Naive thymus-derived CD4-positive, alpha-beta T cell (primary cell): ENCODE measurements at regions not wholly inside any gene's neighbourhood (a gene's known extent, or its start where the extent isn't known, plus 50 kb on each side); places are given as distances from the start of the nearest gene placed in this dataset.

Experiments used
- ATAC-seq: fragments of 150-1000 bp; cut with Tn5 transposase; 2 replicates; pipeline ENCODE4 v1.10.0; 2021; ENCODE audit warnings: mild to moderate bottlenecking, moderate library complexity
- CTCF ChIA-PET: fragments of 350-600 bp; sonication (Branson Sonifier 250); formaldehyde crosslinking; loops from one replicate; lab custom pipeline; 2021; ENCODE audit warnings: antibody characterized with exemption; lab: Charles Lee
- POLR2A ChIA-PET: fragments of 350-600 bp; sonication (Branson Sonifier 250); formaldehyde crosslinking; loops from one replicate; lab custom pipeline; 2021; ENCODE audit warnings: antibody characterized with exemption, inconsistent platforms; lab: Charles Lee
- DNase-seq, 9 donors: peaks; one replicate each; pipeline versions ENCODE4 v3.0.0 to v3.0.0-alpha.2; 2020 to 2022; ENCODE audit warnings: mixed read lengths in 1 of 9
- H3K27ac ChIP-seq: one replicate; pipeline ENCODE4 v1.7.0; 2013; ENCODE audit warnings: mild to moderate bottlenecking, low read depth, low read length, moderate library complexity
- H3K27me3 ChIP-seq, 2 donors: one replicate each; pipeline ENCODE4 v1.7.0; 2013; ENCODE audit warnings: low read length in 2 of 2, mild to moderate bottlenecking in 2 of 2, moderate library complexity in 2 of 2; ENCODE audit not compliant: control insufficient read depth in 2 of 2, insufficient read depth in 2 of 2
- H3K36me3 ChIP-seq, 3 experiments: 1 replicate in 2 of 3; 2 replicates in 1 of 3; pipeline ENCODE4 v1.7.0; 2013; ENCODE audit warnings: low read length in 3 of 3, mild to moderate bottlenecking in 3 of 3, moderate library complexity in 1 of 3; ENCODE audit not compliant: insufficient read depth in 3 of 3, control insufficient read depth in 2 of 3
- H3K4me1 ChIP-seq, 2 donors: one replicate each; pipeline ENCODE4 v1.7.0; 2013; ENCODE audit warnings: low read length in 2 of 2, mild to moderate bottlenecking in 2 of 2, moderate library complexity in 1 of 2; ENCODE audit not compliant: control insufficient read depth in 2 of 2, insufficient read depth in 2 of 2
- H3K4me3 ChIP-seq: 2 replicates; pipeline ENCODE4 v1.7.0; 2013; ENCODE audit warnings: mild to moderate bottlenecking, low read length
- H3K9me3 ChIP-seq, 3 experiments: 1 replicate in 2 of 3; 2 replicates in 1 of 3; pipeline ENCODE4 v1.7.0; 2013; ENCODE audit warnings: low read length in 3 of 3; ENCODE audit not compliant: control insufficient read depth in 2 of 3
- H3K27ac Mint-ChIP-seq, 9 donors: one replicate each; pipeline ENCODE4 v1.8.0; 2020 to 2022; ENCODE audit warnings: mixed read lengths in 9 of 9, mild to moderate bottlenecking in 8 of 9, moderate library complexity in 5 of 9, inconsistent platforms in 2 of 9
- H3K27me3 Mint-ChIP-seq, 5 donors: one replicate each; pipeline ENCODE4 v1.8.0; 2021 to 2022; ENCODE audit warnings: mixed read lengths in 5 of 5, mild to moderate bottlenecking in 1 of 5
- H3K36me3 Mint-ChIP-seq, 5 donors: one replicate each; pipeline ENCODE4 v1.8.0; 2020 to 2022; ENCODE audit warnings: mixed read lengths in 5 of 5, mild to moderate bottlenecking in 3 of 5, inconsistent platforms in 1 of 5
- H3K4me1 Mint-ChIP-seq, 7 donors: one replicate each; pipeline ENCODE4 v1.8.0; 2020 to 2022; ENCODE audit warnings: mixed read lengths in 7 of 7, mild to moderate bottlenecking in 3 of 7, inconsistent platforms in 1 of 7
- H3K4me3 Mint-ChIP-seq, 10 donors: one replicate each; pipeline ENCODE4 v1.8.0; 2020 to 2022; ENCODE audit warnings: mild to moderate bottlenecking in 10 of 10, mixed read lengths in 10 of 10, moderate library complexity in 6 of 10, inconsistent platforms in 2 of 10
- H3K9me3 Mint-ChIP-seq, 11 donors: one replicate each; pipeline ENCODE4 v1.8.0; 2020 to 2022; ENCODE audit warnings: mixed read lengths in 11 of 11, mild to moderate bottlenecking in 4 of 11, inconsistent platforms in 1 of 11, moderate library complexity in 1 of 11
- intact Hi-C, 2 donors: fragments of 100-400 bp; cut with micrococcal nuclease; formaldehyde crosslinking; loops; one replicate each; pipeline ENCODE4 v1.15.1; 2023

GRCh38 chr2:8103085-8103708 is 578.7 kb upstream of the ID2 start:
- Mint-ChIP-seq H3K9me3 (peaks cover 0 to 3% (median 0%) of the 10 kb centered on the region in 11 donors), H3K27ac (no peak overlapping the region), H3K4me1 (peaks cover 0 to 9% (median 0%) of the 10 kb centered on the region in 7 donors), H3K36me3 (no peaks in the 10 kb centered on the region), H3K27me3 (peaks cover 0 to 5% (median 0%) of the 10 kb centered on the region in 5 donors), H3K4me3 (no peak overlapping the region)
- CTCF ChIA-PET, result no interaction called here
- H3K4me3 ChIP-seq, result no peak overlapping the region
- H3K9me3 ChIP-seq, result no peaks in the 10 kb centered on the region
- H3K27me3 ChIP-seq, result no peaks in the 10 kb centered on the region
- DNase-seq, result no peak
- no peak for ATAC-seq
- H3K4me1 ChIP-seq, result no peaks in the 10 kb centered on the region
- intact Hi-C loops, result no loop called here
- POLR2A ChIA-PET, result no interaction called here
- H3K27ac ChIP-seq, result no peak overlapping the region
- H3K36me3 ChIP-seq, result no peaks in the 10 kb centered on the region

GRCh38 chr2:8107150-8107549 is 574.7 kb upstream of the ID2 start:
- CTCF ChIA-PET, result interaction anchor here (0.7 kb wide), 1 partner anchor 527 kb away, joined by 3 read pairs; no protein-coding TSS in a partner anchor
- H3K36me3 ChIP-seq, result no peaks in the 10 kb centered on the region
- POLR2A ChIA-PET, result no interaction called here
- Mint-ChIP-seq H3K27me3 (peaks cover 0 to 5% (median 0%) of the 10 kb centered on the region in 5 donors), H3K36me3 (peaks cover 0 to 8% (median 0%) of the 10 kb centered on the region in 5 donors), H3K4me3 (no peak overlapping the region), H3K9me3 (peaks cover 0 to 3% (median 0%) of the 10 kb centered on the region in 11 donors), H3K4me1 (peaks cover 0 to 9% (median 0%) of the 10 kb centered on the region in 7 donors), H3K27ac (no peak overlapping the region)
- ATAC-seq (no peak), DNase-seq (no peak)
- no peak overlapping the region for H3K4me3 ChIP-seq
- H3K4me1 ChIP-seq, result no peaks in the 10 kb centered on the region
- intact Hi-C loops, result no loop called here
- no peaks in the 10 kb centered on the region for H3K9me3 ChIP-seq
- no peak overlapping the region for H3K27ac ChIP-seq
- no peaks in the 10 kb centered on the region for H3K27me3 ChIP-seq

GRCh38 chr2:8107621-8108378 is 574.1 kb upstream of the ID2 start:
- H3K27ac ChIP-seq, result no peak overlapping the region
- H3K4me3 ChIP-seq, result no peak overlapping the region
- H3K9me3 ChIP-seq, result no peaks in the 10 kb centered on the region
- no peaks in the 10 kb centered on the region for H3K27me3 ChIP-seq
- ATAC-seq (no peak), DNase-seq (no peak)
- no peak overlapping the region for H3K4me3 Mint-ChIP-seq
- H3K27me3 Mint-ChIP-seq, result peaks cover 0 to 5% (median 0%) of the 10 kb centered on the region in 5 donors
- no peak overlapping the region for H3K27ac Mint-ChIP-seq
- intact Hi-C loops, result no loop called here
- ChIA-PET CTCF (interaction anchor here (0.7 kb wide), 1 partner anchor 526 kb away, joined by 3 read pairs; no protein-coding TSS in a partner anchor), POLR2A (no interaction called here)
- H3K9me3 Mint-ChIP-seq, result peaks cover 0 to 3% (median 0%) of the 10 kb centered on the region in 11 donors
- H3K36me3 ChIP-seq, result no peaks in the 10 kb centered on the region
- H3K4me1 Mint-ChIP-seq, result peaks cover 0 to 9% (median 0%) of the 10 kb centered on the region in 7 donors
- no peaks in the 10 kb centered on the region for H3K4me1 ChIP-seq
- peaks cover 0 to 11% (median 0%) of the 10 kb centered on the region in 5 donors for H3K36me3 Mint-ChIP-seq

GRCh38 chr2:8110716-8111115 is 571.1 kb upstream of the ID2 start:
- POLR2A ChIA-PET, result no interaction called here
- no peaks in the 10 kb centered on the region for H3K36me3 ChIP-seq
- CTCF ChIA-PET, result interaction anchor here (0.6 kb wide), 1 partner anchor 32 kb away, joined by 3 read pairs; no protein-coding TSS in a partner anchor

GRCh38 chr2:8111193-8111592 is 570.7 kb upstream of the ID2 start:
- Mint-ChIP-seq H3K4me1 (peaks cover 0 to 9% (median 0%) of the 10 kb centered on the region in 7 donors), H3K27me3 (no peaks in the 10 kb centered on the region), H3K27ac (peak overlapping the region in 1 of 9 donors; percentile 13), H3K4me3 (no peak overlapping the region), H3K36me3 (peaks cover 0 to 16% (median 0%) of the 10 kb centered on the region in 5 donors), H3K9me3 (peaks cover 0 to 9% (median 0%) of the 10 kb centered on the region in 11 donors)
- Histone ChIP-seq H3K27me3 (no peaks in the 10 kb centered on the region), H3K36me3 (no peaks in the 10 kb centered on the region), H3K4me3 (no peak overlapping the region), H3K4me1 (no peaks in the 10 kb centered on the region), H3K9me3 (no peaks in the 10 kb centered on the region), H3K27ac (no peak overlapping the region)
- intact Hi-C loops, result no loop called here
- POLR2A ChIA-PET, result no interaction called here
- CTCF ChIA-PET, result interaction anchor here (0.6 kb wide), 1 partner anchor 32 kb away, joined by 3 read pairs; no protein-coding TSS in a partner anchor
- no peak for DNase-seq
- ATAC-seq, result no peak

More at GRCh38 chr2:8110716-8111115, 571.1 kb upstream of the ID2 start:
- Mint-ChIP-seq H3K4me1 (peaks cover 0 to 9% (median 0%) of the 10 kb centered on the region in 7 donors), H3K9me3 (peaks cover 0 to 9% (median 0%) of the 10 kb centered on the region in 11 donors), H3K4me3 (no peak overlapping the region), H3K27me3 (no peaks in the 10 kb centered on the region), H3K27ac (no peak overlapping the region), H3K36me3 (peaks cover 0 to 16% (median 0%) of the 10 kb centered on the region in 5 donors)
- Histone ChIP-seq H3K27me3 (no peaks in the 10 kb centered on the region), H3K4me3 (no peak overlapping the region), H3K9me3 (no peaks in the 10 kb centered on the region), H3K27ac (no peak overlapping the region), H3K4me1 (no peaks in the 10 kb centered on the region)
- DNase-seq (no peak), ATAC-seq (no peak)
- intact Hi-C loops, result no loop called here

- Mint-ChIP-seq H3K36me3 (peaks cover 0 to 16% (median 0%) of the 10 kb centered on the region in 5 donors), H3K4me3 (no peak overlapping the region), H3K9me3 (peaks cover 0 to 9% (median 0%) of the 10 kb centered on the region in 11 donors), H3K4me1 (peaks cover 0 to 20% (median 4%) of the 10 kb centered on the region in 7 donors), H3K27me3 (no peaks in the 10 kb centered on the region), H3K27ac (peak overlapping the region in 1 of 9 donors; percentile 59)
- Histone ChIP-seq H3K27me3 (no peaks in the 10 kb centered on the region), H3K27ac (no peak overlapping the region), H3K9me3 (no peaks in the 10 kb centered on the region), H3K36me3 (no peaks in the 10 kb centered on the region), H3K4me1 (no peaks in the 10 kb centered on the region), H3K4me3 (no peak overlapping the region)
- ATAC-seq (no peak), DNase-seq (no peak)
- ChIA-PET CTCF (no interaction called here), POLR2A (no interaction called here)
- intact Hi-C loops, result no loop called here
These were observed 566.4 kb upstream of the ID2 start for GRCh38 chr2:8115456-8115855.
